HG02571 (cell line): ENCODE measurements at regions not wholly inside any gene's neighbourhood (a gene's known extent, or its start where the extent isn't known, plus 50 kb on each side); places are given as distances from the start of the nearest gene placed in this dataset.

Source experiments
- ATAC-seq: cut with Tn5 transposase; IDR thresholded peaks from one replicate; pipeline ENCODE4 v1.9.1; 2021; ENCODE audit warnings: mild to moderate bottlenecking, moderate library complexity; ENCODE audit not compliant: unreplicated experiment

DNA sequence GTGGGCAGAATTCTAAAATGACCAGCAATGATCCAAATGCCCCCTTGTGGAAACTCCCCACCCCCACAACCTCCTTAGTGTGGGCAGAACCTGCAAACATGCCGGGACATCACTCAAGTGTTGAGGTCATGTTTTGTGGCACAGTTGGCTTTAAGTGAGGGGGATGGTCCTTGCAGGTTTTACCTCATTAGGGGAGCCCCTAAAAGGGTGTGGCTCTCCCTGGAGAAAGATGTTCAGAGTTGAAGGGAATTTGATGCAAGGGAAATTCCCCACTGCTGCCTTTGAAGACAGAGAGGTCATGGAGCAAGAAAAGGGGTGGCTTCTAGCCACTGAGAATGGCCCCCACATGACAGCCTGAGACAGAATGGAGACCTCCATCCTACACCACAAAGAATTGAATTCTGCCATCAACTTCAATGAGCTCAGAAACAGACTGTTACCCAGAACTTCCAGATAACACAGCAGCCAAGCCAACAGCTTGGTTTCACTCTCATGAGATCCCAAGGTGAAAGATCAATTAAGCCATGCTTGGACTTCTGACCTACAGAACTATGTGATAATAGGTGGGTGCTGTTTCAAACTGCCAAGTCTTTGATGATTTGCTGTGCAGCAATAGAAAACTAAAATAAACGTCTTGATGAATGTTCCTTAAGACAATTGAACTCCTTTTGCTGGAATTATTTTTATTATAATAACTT lies 103.4 kb downstream of the MED10 start:
- ATAC-seq = no peak

DNA sequence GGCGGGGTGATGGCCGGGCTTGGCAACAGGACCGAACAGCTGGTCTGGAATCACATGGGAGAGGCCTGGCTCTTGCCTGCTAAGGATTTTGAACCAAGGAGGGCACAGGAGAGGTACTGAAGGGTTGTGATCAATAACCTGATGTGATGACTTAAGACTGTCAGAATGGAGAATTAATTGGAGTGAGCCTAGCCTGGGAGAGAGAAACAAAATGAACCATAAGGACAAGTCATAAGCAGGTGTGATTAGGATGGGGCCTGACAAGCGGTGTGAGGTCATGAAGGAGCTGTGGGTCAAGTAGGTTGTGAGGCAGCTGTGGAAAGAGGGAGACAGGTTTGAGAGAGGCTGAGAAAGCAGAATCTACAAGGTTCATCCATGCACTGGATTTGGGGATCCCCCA lies 104.6 kb downstream of the MED10 start:
- no peak for ATAC-seq

DNA sequence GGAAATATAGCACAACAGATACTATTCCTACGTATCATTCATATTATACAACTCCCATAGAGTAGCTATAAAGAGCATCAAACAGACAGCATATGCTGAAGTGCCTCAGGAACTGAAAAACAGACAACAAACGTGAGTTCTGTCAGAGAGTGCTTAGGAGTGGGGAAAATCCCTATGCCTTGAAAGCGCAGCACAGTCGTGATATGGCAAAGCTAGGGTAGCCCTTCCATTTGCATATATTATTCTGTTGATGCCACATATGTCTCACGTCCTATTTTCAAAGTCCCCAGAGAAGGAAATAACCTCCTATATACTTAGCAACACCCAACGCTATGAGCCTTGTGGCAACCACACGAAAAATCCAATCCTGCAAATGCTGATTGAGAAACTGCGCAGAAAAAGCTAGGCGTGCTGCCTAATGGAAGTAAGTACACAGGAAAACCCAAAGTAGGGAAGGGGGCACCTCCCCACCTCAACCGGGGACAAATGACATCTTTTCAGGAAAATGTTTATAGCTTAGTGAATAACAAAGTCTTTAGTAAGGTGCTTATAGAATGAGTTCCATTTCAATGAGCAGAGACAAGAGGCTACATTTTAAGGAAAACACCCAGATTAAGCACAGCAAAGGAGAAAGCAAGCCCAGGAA lies 105.1 kb downstream of the MED10 start:
- peak; percentile 73 for ATAC-seq

- ATAC-seq = no peak
Observed at GRCh38 chr5:6269925-6270324, 108.4 kb downstream of the MED10 start.

GRCh38 chr5:6266671-6267197 lies 111.6 kb downstream of the MED10 start:
- no peak for ATAC-seq

GRCh38 chr5:6264394-6264793 lies 114.0 kb downstream of the MED10 start:
- ATAC-seq = no peak

- no peak for ATAC-seq
Observed at GRCh38 chr5:6262651-6263363, 115.5 kb downstream of the MED10 start.

DNA sequence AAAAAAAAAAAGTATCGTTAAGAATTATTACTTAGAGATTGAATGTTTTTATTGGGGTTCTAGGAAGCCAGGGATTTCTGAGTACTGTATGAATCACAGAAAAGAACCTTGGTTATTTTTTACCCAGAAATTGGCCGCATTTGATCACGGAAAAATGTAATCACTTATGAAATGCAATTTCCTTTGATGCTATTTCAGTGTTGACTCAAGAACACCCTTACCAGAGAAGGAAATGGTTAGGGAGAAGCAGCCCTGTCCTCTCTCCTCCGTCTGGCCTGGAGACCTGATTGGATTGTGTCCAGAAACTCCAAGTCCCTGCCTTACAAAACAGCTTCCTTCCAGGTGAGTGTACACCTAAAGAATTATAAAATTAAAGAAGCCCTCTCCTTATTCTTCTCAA lies 116.7 kb downstream of the MED10 start:
- no peak for ATAC-seq

DNA sequence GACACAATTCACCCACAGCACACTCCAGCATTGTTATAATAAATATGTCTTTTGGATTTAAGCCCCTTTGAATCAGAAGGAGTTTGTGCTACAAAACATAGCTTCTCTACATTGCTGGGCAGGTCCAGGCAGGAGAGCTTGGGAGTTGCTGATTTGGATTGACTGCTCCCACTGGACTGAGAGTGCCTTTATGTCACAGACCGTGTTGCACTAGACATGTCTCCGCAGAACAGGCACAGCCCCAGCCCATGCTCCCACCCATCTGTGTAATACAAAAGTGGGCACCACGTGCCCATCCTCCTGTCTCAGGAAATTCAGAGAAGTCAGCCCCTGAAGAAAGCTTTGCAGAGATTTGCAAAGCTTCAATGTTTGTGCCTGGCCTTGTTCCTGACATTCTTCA lies 117.1 kb downstream of the MED10 start:
- ATAC-seq = no peak

GRCh38 chr5:6260846-6261245 lies 117.5 kb downstream of the MED10 start:
- ATAC-seq = no peak

GRCh38 chr5:6256901-6257300 lies 121.4 kb downstream of the MED10 start:
- ATAC-seq = no peak

GRCh38 chr5:6255956-6256355 lies 122.4 kb downstream of the MED10 start:
- ATAC-seq = no peak

GRCh38 chr5:6253846-6254245 lies 124.5 kb downstream of the MED10 start:
- no peak for ATAC-seq

DNA sequence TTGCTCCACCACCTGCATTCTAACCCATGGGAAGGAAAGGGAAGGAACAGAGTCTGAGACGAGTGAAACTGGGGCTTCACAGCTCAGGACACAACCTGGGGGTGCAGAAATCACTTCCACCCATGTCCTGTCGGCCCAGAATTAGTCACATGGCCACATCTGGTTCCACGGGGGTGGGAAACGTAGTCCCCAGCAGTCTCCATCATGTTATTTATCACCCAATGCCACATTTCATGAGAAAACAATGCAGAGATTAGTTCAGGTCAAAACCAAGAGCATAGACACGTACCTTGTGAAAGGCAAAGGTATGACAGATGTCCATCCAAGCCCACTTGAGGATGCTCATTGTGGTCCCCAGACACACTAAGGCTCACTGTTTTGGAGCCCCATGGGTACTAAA lies 125.1 kb downstream of the MED10 start:
- no peak for ATAC-seq

GRCh38 chr5:6252581-6252980 lies 125.8 kb downstream of the MED10 start:
- ATAC-seq = no peak

DNA sequence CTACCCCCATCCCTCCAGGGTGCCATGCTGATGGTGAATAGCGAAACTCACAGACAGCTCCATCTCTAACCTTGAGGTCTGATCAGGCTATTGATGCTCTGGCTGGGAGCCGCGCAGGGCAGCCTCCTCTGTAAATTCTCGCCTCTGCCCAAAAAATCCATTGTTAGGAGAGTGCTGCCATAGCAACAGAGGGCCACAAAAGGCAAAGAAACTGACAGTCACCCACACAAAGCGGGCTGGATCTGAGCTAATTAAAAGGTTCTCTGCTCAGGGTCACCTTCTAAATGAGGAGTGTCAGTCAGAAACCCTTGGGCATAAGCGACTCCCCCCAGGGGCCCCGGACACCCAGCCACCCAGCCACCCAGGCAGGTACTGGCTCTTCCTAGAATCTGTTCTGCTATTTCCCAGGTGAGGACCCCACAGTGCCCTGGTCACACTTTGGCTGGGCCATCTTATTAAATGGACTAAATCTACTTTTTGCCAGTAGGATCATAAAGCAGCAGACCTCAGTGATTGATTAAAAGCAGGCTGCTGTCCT lies 126.7 kb downstream of the MED10 start:
- ATAC-seq = no peak

GRCh38 chr5:6250121-6250520 lies 128.2 kb downstream of the MED10 start:
- ATAC-seq = no peak

- ATAC-seq = no peak
Observed at GRCh38 chr5:6248132-6248531, 130.2 kb downstream of the MED10 start.

- ATAC-seq = no peak
Observed at GRCh38 chr5:6246820-6247437, 131.4 kb downstream of the MED10 start.

DNA sequence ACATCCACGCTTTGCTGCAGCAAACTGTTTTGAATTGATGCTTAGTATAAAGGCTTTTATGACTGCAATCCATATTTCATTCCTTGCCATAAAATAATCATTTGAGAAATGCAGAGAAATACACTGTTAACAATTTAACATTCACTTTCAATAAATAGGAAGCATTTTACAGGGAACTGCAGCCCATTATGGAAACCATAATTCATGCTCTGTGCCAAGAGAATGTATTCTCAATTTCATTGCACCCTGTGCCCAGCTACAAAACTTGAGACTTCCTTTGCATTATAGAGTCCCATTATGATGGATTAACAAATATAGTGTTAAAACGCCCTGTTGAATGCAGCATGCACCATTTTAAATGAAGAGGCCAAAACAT lies 134.0 kb downstream of the MED10 start:
- no peak for ATAC-seq

GRCh38 chr5:6243706-6244338 lies 134.5 kb downstream of the MED10 start:
- ATAC-seq = no peak
